AG04449 (cell line): ENCODE measurements at regions not wholly inside any gene's neighbourhood (a gene's known extent, or its start where the extent isn't known, plus 50 kb on each side); places are given as distances from the start of the nearest gene placed in this dataset.

ENCODE experiments used
- CTCF ChIA-PET: fragments of 350-600 bp; formaldehyde crosslinking; extraction: SDS; loops from one replicate; lab custom pipeline; 2021; ENCODE audit warnings: antibody characterized with exemption; lab: Yijun Ruan, JAX
- POLR2A ChIA-PET: fragments of 400-600, 350-600 bp; formaldehyde crosslinking; extraction: SDS; loops from one replicate; lab custom pipeline; 2020; ENCODE audit warnings: antibody characterized with exemption, inconsistent platforms; lab: Yijun Ruan, JAX
- DNase-seq: peaks from one replicate; pipeline ENCODE4 v3.0.0-alpha.2; 2010; ENCODE audit warnings: low read depth, low spot score
- H3K4me3 ChIP-seq: 2 replicates; pipeline ENCODE4 v1.5.1; 2011; ENCODE audit warnings: low read depth, mild to moderate bottlenecking, control low read depth, low read length
- CTCF ChIP-seq: IDR thresholded peaks from one replicate; pipeline ENCODE4 v1.5.1; 2011; ENCODE audit warnings: mild to moderate bottlenecking, moderate library complexity, low read length, control low read depth, inconsistent platforms; ENCODE audit not compliant: insufficient read depth; ENCODE audit errors: missing control alignments

- no peak for DNase-seq
- POLR2A ChIA-PET = no interaction called here
- no peak for TF ChIP-seq CTCF
- CTCF ChIA-PET = interaction anchor here (1.4 to 1.6 kb wide), 3 partner anchors 9 to 694 kb away, joined by 3 to 4 read pairs (median 4); no protein-coding TSS in a partner anchor
- H3K4me3 ChIP-seq = no peak overlapping the region
These were observed 170.2 kb upstream of the NR3C1 start for GRCh38 chr5:143573568-143574170.

- ChIA-PET CTCF (interaction anchor here (1.4 to 1.5 kb wide), 2 partner anchors 10 to 693 kb away, joined by 3 to 4 read pairs; no protein-coding TSS in a partner anchor), POLR2A (no interaction called here)
- no peak for DNase-seq
- no peak for TF ChIP-seq CTCF
- H3K4me3 ChIP-seq = no peak overlapping the region
These were observed 169.2 kb upstream of the NR3C1 start for GRCh38 chr5:143572671-143573070.

- no peak for TF ChIP-seq CTCF
- ChIA-PET CTCF (no interaction called here), POLR2A (no interaction called here)
- no peak for DNase-seq
- no peak overlapping the region for H3K4me3 ChIP-seq
These were observed 168.4 kb upstream of the NR3C1 start for GRCh38 chr5:143571642-143572624.

- TF ChIP-seq CTCF = no peak
- no peak for DNase-seq
- CTCF ChIA-PET = no interaction called here
- H3K4me3 ChIP-seq = no peak overlapping the region
- POLR2A ChIA-PET = no interaction called here
These were observed 167.5 kb upstream of the NR3C1 start for GRCh38 chr5:143570989-143571388.

DNA sequence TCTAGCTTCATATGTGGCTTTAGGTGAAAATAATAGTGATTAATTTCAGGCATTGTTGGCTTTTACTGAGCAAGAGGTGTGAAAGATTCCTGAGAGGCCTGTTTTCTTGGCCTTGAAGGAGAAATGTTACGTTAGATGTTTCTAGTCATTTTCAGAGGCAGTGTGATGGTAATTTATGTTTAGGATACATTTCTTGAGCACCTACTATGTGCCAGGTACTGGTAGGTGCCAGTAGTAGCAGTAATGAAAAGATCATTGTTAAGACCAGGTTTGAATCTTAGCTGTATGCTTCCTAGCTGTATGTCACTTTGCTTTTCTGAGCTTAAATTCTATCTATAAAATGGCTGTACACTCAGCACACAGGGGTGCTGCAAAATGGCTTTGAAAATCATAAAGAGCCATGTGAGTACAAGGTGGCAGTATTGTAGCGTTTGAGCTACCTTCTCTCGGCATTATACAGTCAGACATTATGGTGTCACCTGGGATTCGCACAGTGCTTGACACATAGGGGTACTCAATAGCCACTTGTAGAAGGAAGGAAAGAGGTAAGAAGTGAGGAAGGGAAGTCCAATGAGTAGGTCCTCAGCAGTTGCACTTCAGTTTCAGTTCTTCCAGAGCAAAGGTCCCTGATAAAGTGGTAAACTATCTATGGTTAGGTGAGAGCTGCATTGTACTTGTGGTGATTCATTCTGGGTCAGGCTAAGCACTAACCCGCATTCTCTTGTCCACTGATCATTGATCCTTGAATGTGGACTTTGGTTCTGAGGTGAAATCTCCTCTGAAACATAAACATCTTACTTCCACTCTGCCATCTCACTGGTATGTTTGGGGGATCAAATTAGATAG is 166.5 kb upstream of the NR3C1 start:
- DNase-seq = no peak
- CTCF ChIA-PET = interaction anchor here (1.5 kb wide), 1 partner anchor 14 kb away, joined by 5 read pairs; no protein-coding TSS in a partner anchor
- POLR2A ChIA-PET = no interaction called here
- no peak for TF ChIP-seq CTCF
- H3K4me3 ChIP-seq = no peak overlapping the region
